SH-SY5Y (cell line): ENCODE measurements at regions not wholly inside any gene's neighbourhood (a gene's known extent, or its start where the extent isn't known, plus 50 kb on each side); places are given as distances from the start of the nearest gene placed in this dataset.

Experiments
- GATA2 ChIP-seq: IDR thresholded peaks from 2 replicates; pipeline ENCODE4 v1.6.1; 2011; ENCODE audit warnings: mild to moderate bottlenecking, low read depth, low read length
- GATA3 ChIP-seq: IDR thresholded peaks from 2 replicates; pipeline ENCODE4 v1.6.1; 2011; ENCODE audit warnings: low read depth, mild to moderate bottlenecking, low read length, moderate library complexity

DNA sequence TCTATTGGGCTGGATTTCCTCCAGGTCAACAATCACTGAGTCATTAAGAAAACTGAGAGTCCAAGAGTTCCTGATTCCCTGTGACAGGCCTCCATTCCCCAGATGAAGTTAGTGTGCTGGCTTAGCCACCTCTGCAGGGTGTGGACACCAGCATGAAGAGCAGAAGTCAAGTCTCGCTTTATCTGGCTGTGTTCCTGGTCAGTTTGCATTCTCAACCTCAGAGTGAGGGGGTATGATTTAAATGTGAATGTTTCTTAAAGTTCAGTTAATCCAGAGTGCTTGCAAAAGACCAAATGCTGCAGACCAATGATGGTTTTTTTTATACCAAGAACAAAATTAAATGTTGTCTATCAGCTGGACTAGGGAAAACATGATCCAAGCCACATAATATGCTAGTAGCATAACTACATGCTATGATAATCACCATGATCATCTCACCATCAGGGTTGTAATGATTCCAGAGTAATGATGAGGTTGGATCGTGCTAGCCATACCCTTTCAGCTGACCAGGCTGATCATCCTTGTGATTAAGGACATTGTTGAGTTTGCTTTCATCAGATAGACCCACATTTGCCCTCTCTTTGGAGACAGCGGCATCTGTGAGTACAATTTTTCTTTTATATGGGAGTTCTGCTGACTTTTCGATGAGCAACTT is 145.8 kb upstream of the ARHGAP20 start:
- TF ChIP-seq GATA3, result no peak
- no peak for TF ChIP-seq GATA2
